CD4-positive, alpha-beta T cell (primary cell): ENCODE measurements at regions not wholly inside any gene's neighbourhood (a gene's known extent, or its start where the extent isn't known, plus 50 kb on each side); places are given as distances from the start of the nearest gene placed in this dataset.

Experiments
- ATAC-seq: fragments of 200-7000 bp; cut with Tn5 transposase; one replicate; pipeline ENCODE4 v1.10.0; 2022; ENCODE audit warnings: mild to moderate bottlenecking; ENCODE audit not compliant: poor library complexity
- CTCF ChIA-PET: fragments of 350-600 bp; sonication (Branson Sonifier 250); formaldehyde crosslinking; loops from one replicate; lab custom pipeline; 2021; ENCODE audit warnings: antibody characterized with exemption, inconsistent platforms; lab: Charles Lee
- POLR2A ChIA-PET: fragments of 350-600 bp; sonication (Branson Sonifier 250); formaldehyde crosslinking; loops from one replicate; lab custom pipeline; 2021; ENCODE audit warnings: antibody characterized with exemption, inconsistent platforms; lab: Charles Lee
- DNase-seq, 14 experiments: peaks; one replicate each; pipeline ENCODE4 v3.0.0-alpha.2; 2013 to 2020; ENCODE audit warnings: mixed read lengths in 2 of 14
- H3K27ac ChIP-seq, 2 donors: one replicate each; pipeline versions ENCODE4 v1.5.1 to v1.7.0; 2013; ENCODE audit warnings: low read length in 2 of 2, low read depth in 1 of 2, mild to moderate bottlenecking in 1 of 2
- H3K27me3 ChIP-seq, 2 experiments: 1 replicate in 1 of 2; 2 replicates in 1 of 2; pipeline versions ENCODE4 v1.6.1 to v1.7.0; 2013; ENCODE audit warnings: low read length in 2 of 2, control low read depth in 1 of 2, mild to moderate bottlenecking in 1 of 2, moderate library complexity in 1 of 2; ENCODE audit not compliant: insufficient read depth in 2 of 2, control insufficient read depth in 1 of 2
- H3K36me3 ChIP-seq: one replicate; pipeline ENCODE4 v1.6.1; 2013; ENCODE audit warnings: low read length, control low read depth; ENCODE audit not compliant: insufficient read depth
- H3K4me1 ChIP-seq: one replicate; pipeline ENCODE4 v1.6.1; 2013; ENCODE audit warnings: low read length, control low read depth; ENCODE audit not compliant: insufficient read depth
- H3K4me3 ChIP-seq: one replicate; pipeline ENCODE4 v1.5.1; 2013; ENCODE audit warnings: mild to moderate bottlenecking, low read length, moderate library complexity
- H3K9me3 ChIP-seq, 2 experiments: 1 replicate in 1 of 2; 2 replicates in 1 of 2; pipeline versions ENCODE4 v1.6.1 to v1.7.0; 2013; ENCODE audit warnings: low read length in 2 of 2, mild to moderate bottlenecking in 2 of 2, control low read depth in 1 of 2, moderate library complexity in 1 of 2; ENCODE audit not compliant: control insufficient read depth in 1 of 2, insufficient read depth in 1 of 2
- H3K27ac Mint-ChIP-seq: one replicate; pipeline ENCODE4 v1.8.0; 2020; ENCODE audit warnings: mixed read lengths
- H3K27me3 Mint-ChIP-seq: one replicate; pipeline ENCODE4 v1.8.0; 2021; ENCODE audit warnings: mixed read lengths
- H3K36me3 Mint-ChIP-seq: one replicate; pipeline ENCODE4 v1.8.0; 2021; ENCODE audit warnings: low read depth, mixed read lengths
- H3K4me1 Mint-ChIP-seq: one replicate; pipeline ENCODE4 v1.8.0; 2021; ENCODE audit warnings: low read depth, mixed read lengths
- H3K4me3 Mint-ChIP-seq: one replicate; pipeline ENCODE4 v1.8.0; 2020; ENCODE audit warnings: mild to moderate bottlenecking, mixed read lengths
- H3K9me3 Mint-ChIP-seq: one replicate; pipeline ENCODE4 v1.8.0; 2020; ENCODE audit warnings: mixed read lengths
- intact Hi-C, 2 experiments: fragments of 100-400 bp; cut with DNase I in 1 of 2; cut with micrococcal nuclease in 1 of 2; formaldehyde crosslinking; loops; one replicate each; pipeline versions ENCODE4 v1.15.1 to v1.9.0; 2023 to 2025; cut with DNase I, micrococcal nuclease
- TF ChIP-seq, protein P1 (sequence below): fragments of 200-600 bp; IDR thresholded peaks from one replicate; pipeline ENCODE4 v1.8.0; 2022; ENCODE audit warnings: antibody characterized with exemption, mild to moderate bottlenecking

DNA sequence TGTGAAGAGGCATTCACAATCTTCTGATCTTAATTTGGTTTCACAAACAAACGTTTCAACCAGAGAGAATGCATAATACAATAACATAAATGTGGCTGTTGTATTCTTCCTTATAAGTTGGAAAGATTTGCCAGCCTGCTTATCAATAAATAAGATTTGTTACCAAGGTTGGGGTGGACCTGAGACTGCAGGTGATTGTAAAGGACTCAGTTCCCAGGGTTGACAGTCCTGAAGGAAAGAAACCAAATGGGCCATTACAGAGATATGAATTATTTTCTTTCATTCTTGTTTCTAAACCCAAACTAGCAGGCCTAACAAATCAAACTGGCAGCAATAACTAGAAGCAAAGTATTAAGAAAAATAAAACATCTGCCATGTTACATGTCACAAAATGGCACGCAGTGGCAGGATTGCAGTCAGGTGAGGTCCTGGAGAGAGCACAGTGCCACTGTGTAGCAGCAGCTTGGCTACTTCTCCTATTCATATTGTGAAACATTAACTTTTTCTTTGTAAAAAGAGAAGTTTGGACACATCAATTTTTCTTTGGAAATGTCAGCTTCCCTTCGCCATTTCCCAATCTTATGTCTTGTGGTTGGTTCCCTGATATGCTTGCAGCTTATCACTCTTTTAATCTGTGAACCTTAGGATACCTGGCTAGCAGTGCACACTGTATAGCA, 133.8 kb upstream of the EMCN start:
- ChIA-PET CTCF (no interaction called here), POLR2A (no interaction called here)
- Mint-ChIP-seq H3K9me3 (no peaks in the 10 kb centered on the region), H3K4me1 (no peaks in the 10 kb centered on the region), H3K27ac (no peak overlapping the region), H3K27me3 (no peaks in the 10 kb centered on the region), H3K36me3 (no peaks in the 10 kb centered on the region), H3K4me3 (no peak overlapping the region)
- no peaks in the 10 kb centered on the region for H3K27me3 ChIP-seq
- no peak for DNase-seq
- ATAC-seq = no peak
- H3K36me3 ChIP-seq = no peaks in the 10 kb centered on the region
- no peak overlapping the region for H3K4me3 ChIP-seq
- no peaks in the 10 kb centered on the region for H3K9me3 ChIP-seq
- TF ChIP-seq, protein P1, sequence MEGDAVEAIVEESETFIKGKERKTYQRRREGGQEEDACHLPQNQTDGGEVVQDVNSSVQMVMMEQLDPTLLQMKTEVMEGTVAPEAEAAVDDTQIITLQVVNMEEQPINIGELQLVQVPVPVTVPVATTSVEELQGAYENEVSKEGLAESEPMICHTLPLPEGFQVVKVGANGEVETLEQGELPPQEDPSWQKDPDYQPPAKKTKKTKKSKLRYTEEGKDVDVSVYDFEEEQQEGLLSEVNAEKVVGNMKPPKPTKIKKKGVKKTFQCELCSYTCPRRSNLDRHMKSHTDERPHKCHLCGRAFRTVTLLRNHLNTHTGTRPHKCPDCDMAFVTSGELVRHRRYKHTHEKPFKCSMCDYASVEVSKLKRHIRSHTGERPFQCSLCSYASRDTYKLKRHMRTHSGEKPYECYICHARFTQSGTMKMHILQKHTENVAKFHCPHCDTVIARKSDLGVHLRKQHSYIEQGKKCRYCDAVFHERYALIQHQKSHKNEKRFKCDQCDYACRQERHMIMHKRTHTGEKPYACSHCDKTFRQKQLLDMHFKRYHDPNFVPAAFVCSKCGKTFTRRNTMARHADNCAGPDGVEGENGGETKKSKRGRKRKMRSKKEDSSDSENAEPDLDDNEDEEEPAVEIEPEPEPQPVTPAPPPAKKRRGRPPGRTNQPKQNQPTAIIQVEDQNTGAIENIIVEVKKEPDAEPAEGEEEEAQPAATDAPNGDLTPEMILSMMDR = no peak
- H3K4me1 ChIP-seq = no peaks in the 10 kb centered on the region
- intact Hi-C loops = no loop called here
- H3K27ac ChIP-seq = no peak overlapping the region

DNA sequence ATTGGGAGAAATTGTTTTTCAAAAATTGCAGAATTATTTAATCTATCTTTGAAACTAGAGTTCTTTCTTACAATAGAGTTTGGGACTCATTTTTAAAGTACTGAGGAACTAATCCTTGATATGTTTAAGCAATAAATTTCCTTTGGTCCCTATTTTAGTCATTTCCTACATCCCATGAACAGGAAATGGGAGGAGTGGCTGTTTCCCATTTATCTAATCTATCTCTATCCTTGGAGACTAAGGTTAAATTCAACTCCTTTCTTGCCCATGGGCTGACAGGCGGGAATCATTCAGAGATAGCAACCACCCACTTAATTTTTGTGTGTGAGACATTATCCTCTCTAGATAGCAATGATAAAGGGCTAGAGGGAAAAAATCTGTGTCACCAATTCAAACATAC, 131.6 kb upstream of the EMCN start:
- H3K4me1 Mint-ChIP-seq = no peaks in the 10 kb centered on the region
- H3K4me3 Mint-ChIP-seq = no peak overlapping the region
- Histone ChIP-seq H3K9me3 (no peaks in the 10 kb centered on the region), H3K4me1 (no peaks in the 10 kb centered on the region), H3K4me3 (no peak overlapping the region), H3K27ac (no peak overlapping the region), H3K27me3 (no peaks in the 10 kb centered on the region), H3K36me3 (no peaks in the 10 kb centered on the region)
- intact Hi-C loops = no loop called here
- ChIA-PET POLR2A (no interaction called here), CTCF (no interaction called here)
- DNase-seq (no peak), ATAC-seq (no peak)
- H3K36me3 Mint-ChIP-seq = no peaks in the 10 kb centered on the region
- TF ChIP-seq, protein P1 = no peak
- no peak overlapping the region for H3K27ac Mint-ChIP-seq
- no peaks in the 10 kb centered on the region for H3K27me3 Mint-ChIP-seq
- no peaks in the 10 kb centered on the region for H3K9me3 Mint-ChIP-seq

DNA sequence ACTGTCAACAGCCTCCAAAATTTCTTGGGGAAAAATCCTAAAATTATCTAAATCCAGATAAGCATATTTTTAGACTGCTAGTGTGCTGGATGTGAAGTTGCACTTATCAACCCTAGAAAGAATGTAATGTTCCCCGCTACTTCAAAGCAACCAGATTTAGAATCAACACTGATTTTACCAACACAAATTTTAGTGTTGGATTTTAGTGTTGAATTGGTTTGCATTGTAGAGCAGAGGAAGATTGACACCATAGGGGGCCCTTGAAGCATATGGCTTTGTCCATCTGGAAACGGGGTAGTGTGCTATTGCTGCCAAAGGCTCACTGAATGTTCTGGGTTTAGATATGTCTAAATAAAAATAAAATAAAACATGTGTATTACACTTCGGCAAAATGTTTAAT, 126.3 kb upstream of the EMCN start:
- intact Hi-C loops = no loop called here
- CTCF ChIA-PET = no interaction called here
- Mint-ChIP-seq H3K9me3 (no peaks in the 10 kb centered on the region), H3K4me3 (no peak overlapping the region), H3K36me3 (no peaks in the 10 kb centered on the region), H3K27ac (no peak overlapping the region), H3K27me3 (no peaks in the 10 kb centered on the region), H3K4me1 (no peaks in the 10 kb centered on the region)
- DNase-seq (no peak), ATAC-seq (no peak)
- H3K27ac ChIP-seq = no peak overlapping the region
- POLR2A ChIA-PET = no interaction called here
- H3K4me1 ChIP-seq = no peaks in the 10 kb centered on the region
- TF ChIP-seq, protein P1 = no peak
- no peaks in the 10 kb centered on the region for H3K36me3 ChIP-seq
- no peak overlapping the region for H3K4me3 ChIP-seq
- no peaks in the 10 kb centered on the region for H3K9me3 ChIP-seq
- H3K27me3 ChIP-seq = no peaks in the 10 kb centered on the region
